ENCODE measurements at regions not wholly inside any gene's neighbourhood (a gene's known extent, or its start where the extent isn't known, plus 50 kb on each side); places are given as distances from the start of the nearest gene placed in this dataset.

DNA sequence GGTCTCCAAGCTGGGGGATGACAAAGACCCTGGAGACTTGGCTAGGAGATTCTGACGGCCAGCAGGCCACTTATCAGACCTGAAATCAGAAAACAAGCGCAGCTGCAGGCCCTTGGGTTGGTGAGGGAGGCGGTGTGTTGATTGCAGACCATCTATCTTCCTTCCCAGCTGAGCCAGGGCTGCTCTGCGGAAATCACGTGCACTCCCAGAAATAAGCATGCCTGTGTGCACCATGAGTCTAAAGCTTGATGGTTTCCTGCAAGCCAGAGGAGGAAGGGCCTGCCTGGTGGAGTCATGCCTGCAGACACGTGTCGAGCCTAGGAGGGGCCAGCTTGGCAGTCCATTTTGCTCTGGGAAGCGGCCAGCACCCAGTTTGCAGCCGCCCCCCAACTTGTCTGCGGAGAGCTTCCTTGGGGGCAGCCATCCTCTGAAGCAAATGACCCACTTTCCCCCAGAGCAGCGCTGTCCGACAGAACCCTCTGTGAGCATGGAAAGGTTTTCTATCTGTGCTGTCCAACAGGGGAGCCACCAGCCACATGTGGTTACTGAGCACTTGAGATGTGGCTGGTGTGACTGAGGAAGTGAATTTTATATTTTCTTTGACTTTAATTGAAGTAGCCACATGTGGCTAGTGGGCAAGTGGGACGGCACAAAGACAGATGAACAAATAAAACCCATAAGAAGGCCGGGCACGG, 175.7 kb upstream of the BCOR start:
- Histone ChIP-seq H3K4me1 (ENCODE audit: low read depth) (no peaks in the 10 kb centered on the region), H3K36me3 (ENCODE audit: low read depth) (no peaks in the 10 kb centered on the region), H3K9me3 (no peaks in the 10 kb centered on the region), H3K4me3 (no peak overlapping the region)
- TF ChIP-seq, protein P1, sequence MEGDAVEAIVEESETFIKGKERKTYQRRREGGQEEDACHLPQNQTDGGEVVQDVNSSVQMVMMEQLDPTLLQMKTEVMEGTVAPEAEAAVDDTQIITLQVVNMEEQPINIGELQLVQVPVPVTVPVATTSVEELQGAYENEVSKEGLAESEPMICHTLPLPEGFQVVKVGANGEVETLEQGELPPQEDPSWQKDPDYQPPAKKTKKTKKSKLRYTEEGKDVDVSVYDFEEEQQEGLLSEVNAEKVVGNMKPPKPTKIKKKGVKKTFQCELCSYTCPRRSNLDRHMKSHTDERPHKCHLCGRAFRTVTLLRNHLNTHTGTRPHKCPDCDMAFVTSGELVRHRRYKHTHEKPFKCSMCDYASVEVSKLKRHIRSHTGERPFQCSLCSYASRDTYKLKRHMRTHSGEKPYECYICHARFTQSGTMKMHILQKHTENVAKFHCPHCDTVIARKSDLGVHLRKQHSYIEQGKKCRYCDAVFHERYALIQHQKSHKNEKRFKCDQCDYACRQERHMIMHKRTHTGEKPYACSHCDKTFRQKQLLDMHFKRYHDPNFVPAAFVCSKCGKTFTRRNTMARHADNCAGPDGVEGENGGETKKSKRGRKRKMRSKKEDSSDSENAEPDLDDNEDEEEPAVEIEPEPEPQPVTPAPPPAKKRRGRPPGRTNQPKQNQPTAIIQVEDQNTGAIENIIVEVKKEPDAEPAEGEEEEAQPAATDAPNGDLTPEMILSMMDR (IDR thresholded peaks at IDR 0.05): no peak
- intact Hi-C loops (cut with DNase I, micrococcal nuclease): no loop called here
- peak in 1 of 3 donors; percentile 23 for DNase-seq
- ATAC-seq: peak; percentile 18

DNA sequence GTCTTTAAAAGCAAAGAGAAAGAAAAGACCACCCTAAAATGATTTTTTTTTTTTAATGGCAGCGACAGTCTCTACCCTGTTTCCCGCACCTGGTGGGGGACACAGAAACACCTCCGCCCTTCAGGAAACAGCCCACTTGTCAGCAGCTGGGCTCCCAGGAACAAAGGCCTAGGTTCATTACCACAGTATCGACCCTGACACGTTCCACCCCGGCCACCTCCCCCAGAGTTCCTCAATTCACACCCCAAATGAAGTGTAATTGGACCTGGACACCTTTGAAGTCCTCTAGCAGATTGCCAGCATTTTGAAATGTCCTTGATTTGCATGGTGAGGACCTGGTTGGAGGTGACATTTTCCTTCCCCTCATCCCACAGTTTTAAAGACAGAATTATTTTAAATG, 175.0 kb upstream of the BCOR start:
- DNase-seq (no peak), ATAC-seq (no peak)
- intact Hi-C loops (cut with DNase I, micrococcal nuclease): no loop called here
- TF ChIP-seq, protein P1 (IDR thresholded peaks at IDR 0.05): no peak
- no peaks in the 10 kb centered on the region for H3K36me3 ChIP-seq (ENCODE audit: low read depth)
- H3K4me3 ChIP-seq: no peak overlapping the region
- no peaks in the 10 kb centered on the region for H3K4me1 ChIP-seq (ENCODE audit: low read depth)
- H3K9me3 ChIP-seq: no peaks in the 10 kb centered on the region

DNA sequence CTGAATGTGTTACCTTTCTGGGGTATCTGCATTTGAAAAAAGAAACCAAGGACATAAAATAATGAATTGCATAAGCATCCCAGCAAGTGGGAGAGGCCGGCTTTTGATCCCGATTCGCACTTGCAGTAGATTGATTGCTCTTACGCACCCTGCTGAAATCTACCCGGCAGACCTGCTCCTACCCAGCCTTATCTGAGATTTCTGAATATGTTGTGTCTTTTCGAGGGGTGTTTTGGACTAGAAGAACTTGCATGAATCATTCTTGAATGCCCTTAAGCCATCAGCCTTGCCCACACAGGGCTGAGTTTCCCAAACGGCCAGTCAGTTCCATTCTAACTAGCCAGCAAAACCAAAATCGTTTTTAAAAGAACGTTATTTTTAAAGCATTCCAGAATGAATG, 174.4 kb upstream of the BCOR start:
- TF ChIP-seq, protein P1 (IDR thresholded peaks at IDR 0.05): no peak
- Histone ChIP-seq H3K4me1 (ENCODE audit: low read depth) (no peaks in the 10 kb centered on the region), H3K4me3 (no peak overlapping the region), H3K36me3 (ENCODE audit: low read depth) (no peaks in the 10 kb centered on the region), H3K9me3 (no peaks in the 10 kb centered on the region)
- ATAC-seq: no peak
- DNase-seq: no peak
- intact Hi-C loops (cut with DNase I, micrococcal nuclease): no loop called here

DNA sequence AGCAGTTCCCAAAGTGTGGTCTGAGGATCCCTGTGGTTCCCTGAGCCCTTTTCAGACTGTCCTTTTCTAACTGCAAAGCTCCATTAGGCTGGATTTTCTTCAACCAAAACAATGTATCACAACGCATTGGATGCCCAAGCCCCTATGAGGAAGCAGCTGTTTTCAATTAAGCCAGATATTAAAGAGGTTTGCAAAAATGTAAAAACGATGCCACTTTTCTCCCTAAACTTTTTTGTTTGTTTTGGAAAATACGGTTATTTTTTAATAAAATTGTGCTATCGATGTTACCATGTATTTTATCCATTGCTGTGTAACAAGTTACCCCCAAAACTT, 170.4 kb upstream of the BCOR start:
- TF ChIP-seq, protein P1 (IDR thresholded peaks at IDR 0.05): no peak
- Histone ChIP-seq H3K4me3 (no peak overlapping the region), H3K4me1 (ENCODE audit: low read depth) (peaks cover 5% of the 10 kb centered on the region), H3K36me3 (ENCODE audit: low read depth) (no peaks in the 10 kb centered on the region), H3K9me3 (no peaks in the 10 kb centered on the region)
- intact Hi-C loops (cut with DNase I, micrococcal nuclease): no loop called here
- DNase-seq (no peak), ATAC-seq (no peak)

DNA sequence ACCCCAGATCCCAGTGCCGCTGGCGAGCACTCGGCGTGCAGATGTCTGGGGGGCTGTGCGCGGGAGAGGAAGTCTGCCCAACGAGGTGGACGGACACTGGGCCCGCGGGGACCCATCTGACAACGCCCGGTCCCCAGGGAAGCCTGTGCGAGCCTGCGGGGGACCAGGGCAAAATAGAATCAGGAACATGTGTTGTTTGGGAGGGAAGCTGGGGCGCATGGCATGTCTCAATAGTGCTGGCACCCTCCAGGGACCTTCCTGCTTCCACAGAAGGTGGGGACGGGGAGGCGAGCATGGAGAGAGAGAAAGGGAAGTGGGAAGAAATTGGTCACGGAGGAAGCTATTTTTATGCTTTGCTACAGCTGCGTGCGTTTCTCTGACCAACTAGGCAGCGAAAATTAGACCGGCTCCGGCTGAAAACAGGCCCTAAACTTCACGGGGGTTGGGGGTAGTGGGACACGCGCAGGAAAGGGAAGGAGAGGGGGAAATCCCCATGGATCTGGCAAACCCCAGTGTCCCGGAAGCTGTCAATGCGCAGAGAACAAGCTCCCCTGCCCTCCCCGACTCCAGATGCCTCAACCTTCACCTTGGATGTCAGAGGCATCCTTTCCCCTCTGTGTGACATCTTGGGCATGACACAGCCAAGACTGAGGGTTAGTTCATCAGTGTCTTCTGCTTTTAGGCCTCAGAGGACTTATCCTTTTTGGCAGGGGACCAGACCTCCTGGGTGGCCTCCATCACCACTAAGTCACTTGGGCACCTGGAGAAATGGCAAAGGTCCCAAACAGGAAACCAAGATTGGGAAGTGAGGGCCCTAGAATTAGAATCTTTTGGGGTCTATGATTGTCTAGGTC, 169.8 kb upstream of the BCOR start:
- H3K4me3 ChIP-seq: no peak overlapping the region
- intact Hi-C loops (cut with DNase I, micrococcal nuclease): no loop called here
- TF ChIP-seq, protein P1 (IDR thresholded peaks at IDR 0.05): no peak
- no peaks in the 10 kb centered on the region for H3K9me3 ChIP-seq
- H3K36me3 ChIP-seq (ENCODE audit: low read depth): no peaks in the 10 kb centered on the region
- ATAC-seq (peak; percentile 22), DNase-seq (no peak)
- H3K4me1 ChIP-seq (ENCODE audit: low read depth): peaks cover 5% of the 10 kb centered on the region
